GM12874 (cell line): ENCODE measurements at regions not wholly inside any gene's neighbourhood (a gene's known extent, or its start where the extent isn't known, plus 50 kb on each side); places are given as distances from the start of the nearest gene placed in this dataset.

Experiments
- CTCF ChIP-seq: IDR thresholded peaks from 2 replicates; pipeline ENCODE4 v1.5.1; 2011; ENCODE audit warnings: low read depth, mild to moderate bottlenecking, control low read depth, low read length, moderate library complexity; ENCODE audit not compliant: insufficient read depth

- TF ChIP-seq CTCF, result no peak
Observed at GRCh38 chr15:69808756-69809155, 289.0 kb downstream of the TLE3 start.

GRCh38 chr15:69809421-69809820 is 288.3 kb downstream of the TLE3 start:
- no peak for TF ChIP-seq CTCF

GRCh38 chr15:69810431-69811354 is 287.0 kb downstream of the TLE3 start:
- TF ChIP-seq CTCF, result no peak

DNA sequence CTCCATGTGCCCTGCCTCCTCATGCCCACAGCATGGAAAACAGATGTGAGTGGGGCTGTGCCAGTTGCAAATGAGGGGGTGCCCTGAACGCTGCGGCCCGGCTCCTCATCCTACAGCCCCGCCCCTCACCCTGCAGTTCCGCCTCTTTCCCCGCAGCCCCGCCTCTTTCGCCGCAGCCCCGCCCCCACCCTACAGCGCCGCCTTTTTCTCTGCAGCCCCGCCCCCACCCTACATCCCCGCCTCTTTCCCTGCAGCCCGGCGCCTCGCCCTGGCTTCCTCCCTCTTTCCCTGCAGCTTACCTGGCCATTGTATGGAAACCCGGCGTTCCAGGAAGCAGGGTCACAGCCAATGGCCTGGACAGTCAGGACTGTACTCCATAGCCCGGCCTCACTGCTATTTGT is 284.9 kb downstream of the TLE3 start:
- no peak for TF ChIP-seq CTCF

DNA sequence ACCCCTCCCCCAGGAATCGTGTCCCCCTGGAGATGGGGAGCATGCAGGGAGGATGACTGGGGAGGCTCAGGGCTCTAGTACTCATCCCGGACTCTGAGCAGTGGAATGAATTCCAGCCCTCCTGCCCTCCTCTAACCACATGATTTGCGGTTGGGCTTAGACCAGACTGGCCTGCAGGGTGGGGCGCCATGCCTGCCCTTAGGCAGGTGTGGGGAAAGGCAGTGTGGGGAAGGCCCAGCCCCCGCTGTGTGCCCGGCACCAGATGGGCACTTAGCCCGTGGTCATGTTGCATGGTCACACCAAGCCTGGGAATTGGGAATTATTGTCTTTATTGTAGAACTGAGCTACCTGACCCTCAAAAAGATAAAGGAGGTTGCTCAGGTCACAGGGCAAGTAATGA is 283.8 kb downstream of the TLE3 start:
- no peak for TF ChIP-seq CTCF

DNA sequence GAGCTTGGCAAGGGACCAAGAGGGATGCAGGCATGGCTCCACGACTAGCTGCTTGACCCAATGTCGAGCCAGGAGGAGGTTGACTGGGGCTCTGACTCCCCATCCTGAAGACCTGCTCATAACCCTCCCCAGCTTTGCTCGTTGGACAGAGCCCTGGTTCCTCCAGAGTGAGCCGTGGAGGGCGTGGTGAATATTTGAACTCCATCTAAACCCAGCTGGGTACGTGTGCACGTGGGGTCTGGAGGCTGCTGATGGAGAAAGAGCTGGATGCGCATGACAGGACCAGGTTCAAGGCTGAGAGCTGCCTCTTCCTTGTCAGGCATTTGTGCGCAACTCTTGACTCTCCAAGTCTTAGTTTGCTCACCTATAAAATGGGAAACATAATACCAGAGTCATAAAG is 282.8 kb downstream of the TLE3 start:
- TF ChIP-seq CTCF, result no peak

DNA sequence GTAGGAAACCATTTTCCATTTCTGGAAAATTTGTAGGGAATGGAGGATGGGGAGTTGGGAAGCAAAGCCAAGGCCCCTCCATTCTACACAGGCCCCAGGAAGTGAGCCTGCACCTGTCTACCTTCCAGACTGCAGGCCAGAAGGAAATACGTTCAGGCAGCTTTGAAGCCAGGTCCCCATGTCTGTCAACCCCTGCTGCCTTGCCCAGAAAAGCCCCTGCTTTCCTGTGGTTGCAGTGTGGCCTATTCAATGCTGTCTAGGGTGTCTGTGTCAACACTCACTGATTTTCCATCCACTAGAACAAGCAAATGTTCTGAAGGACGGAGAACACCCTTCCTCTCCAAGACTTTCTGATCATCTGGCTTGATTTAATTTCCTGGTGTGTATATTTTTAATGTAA is 281.9 kb downstream of the TLE3 start:
- no peak for TF ChIP-seq CTCF
